HFFc6 (cell line): ENCODE measurements at regions not wholly inside any gene's neighbourhood (a gene's known extent, or its start where the extent isn't known, plus 50 kb on each side); places are given as distances from the start of the nearest gene placed in this dataset.

ENCODE experiments used
- DNase-seq: peaks from one replicate; pipeline ENCODE4 v3.0.0-alpha.2; 2018
- H3K27ac Mint-ChIP-seq: 2 replicates; pipeline ENCODE4 v1.8.0; 2020; ENCODE audit warnings: mild to moderate bottlenecking, mixed read lengths
- H3K27me3 Mint-ChIP-seq: 2 replicates; pipeline ENCODE4 v1.8.0; 2021; ENCODE audit warnings: mild to moderate bottlenecking, moderate library complexity, mixed read lengths; ENCODE audit not compliant: insufficient read depth
- H3K36me3 Mint-ChIP-seq: 2 replicates; pipeline ENCODE4 v1.8.0; 2021; ENCODE audit warnings: low read depth, mixed read lengths
- H3K4me1 Mint-ChIP-seq: 2 replicates; pipeline ENCODE4 v1.8.0; 2020; ENCODE audit warnings: low read depth, mixed read lengths
- H3K4me3 Mint-ChIP-seq: 2 replicates; pipeline ENCODE4 v1.8.0; 2020; ENCODE audit warnings: mild to moderate bottlenecking, moderate library complexity, mixed read lengths
- H3K9me3 Mint-ChIP-seq: 2 replicates; pipeline ENCODE4 v1.8.0; 2020; ENCODE audit warnings: mild to moderate bottlenecking, mixed read lengths
- CTCF ChIP-seq: fragments of 200-600 bp; sonication (generic); IDR thresholded peaks from 2 replicates; pipeline ENCODE4 v1.5.0; 2021; ENCODE audit warnings: antibody characterized with exemption, mild to moderate bottlenecking

GRCh38 chr5:167783145-167783817, 508.2 kb upstream of the WWC1 start:
- H3K9me3 Mint-ChIP-seq = no peaks in the 10 kb centered on the region
- TF ChIP-seq CTCF = no peak
- H3K27me3 Mint-ChIP-seq = no peaks in the 10 kb centered on the region
- no peak overlapping the region for H3K27ac Mint-ChIP-seq
- peak overlapping the region; percentile 8; the same call in 1 of the 2 replicates for H3K4me3 Mint-ChIP-seq
- peaks cover 40% of the 10 kb centered on the region for H3K4me1 Mint-ChIP-seq
- H3K36me3 Mint-ChIP-seq = no peaks in the 10 kb centered on the region
- no peak for DNase-seq

- H3K36me3 Mint-ChIP-seq = no peaks in the 10 kb centered on the region; the same call in 1 of the 2 replicates
- DNase-seq = no peak
- H3K4me1 Mint-ChIP-seq = peaks cover 40% of the 10 kb centered on the region
- no peak overlapping the region for H3K27ac Mint-ChIP-seq
- H3K9me3 Mint-ChIP-seq = no peaks in the 10 kb centered on the region
- H3K27me3 Mint-ChIP-seq = no peaks in the 10 kb centered on the region
- TF ChIP-seq CTCF = no peak
- no peak overlapping the region for H3K4me3 Mint-ChIP-seq
These were observed 506.3 kb upstream of the WWC1 start for GRCh38 chr5:167785106-167785505.

- TF ChIP-seq CTCF = no peak
- Mint-ChIP-seq H3K36me3 (no peaks in the 10 kb centered on the region; the same call in 1 of the 2 replicates), H3K4me1 (peaks cover 40% of the 10 kb centered on the region), H3K27ac (no peak overlapping the region), H3K9me3 (no peaks in the 10 kb centered on the region), H3K27me3 (no peaks in the 10 kb centered on the region), H3K4me3 (no peak overlapping the region)
- DNase-seq = no peak
These were observed 505.5 kb upstream of the WWC1 start for GRCh38 chr5:167785901-167786300.

- Mint-ChIP-seq H3K9me3 (no peaks in the 10 kb centered on the region), H3K27ac (peak overlapping the region; percentile 44), H3K27me3 (no peaks in the 10 kb centered on the region), H3K4me3 (no peak overlapping the region), H3K36me3 (no peaks in the 10 kb centered on the region; the same call in 1 of the 2 replicates), H3K4me1 (peaks cover 40% of the 10 kb centered on the region)
- no peak for DNase-seq
- TF ChIP-seq CTCF = no peak
These were observed 504.4 kb upstream of the WWC1 start for GRCh38 chr5:167786871-167787578.

GRCh38 chr5:167790045-167790444, 501.4 kb upstream of the WWC1 start:
- no peaks in the 10 kb centered on the region; the same call in 1 of the 2 replicates for H3K36me3 Mint-ChIP-seq
- peaks cover 28% of the 10 kb centered on the region for H3K4me1 Mint-ChIP-seq
- no peak for DNase-seq
- no peak overlapping the region for H3K4me3 Mint-ChIP-seq
- H3K27ac Mint-ChIP-seq = no peak overlapping the region
- H3K9me3 Mint-ChIP-seq = no peaks in the 10 kb centered on the region
- H3K27me3 Mint-ChIP-seq = no peaks in the 10 kb centered on the region; the same call in 1 of the 2 replicates
- TF ChIP-seq CTCF = no peak
